ENCODE measurements at regions not wholly inside any gene's neighbourhood (a gene's known extent, or its start where the extent isn't known, plus 50 kb on each side); places are given as distances from the start of the nearest gene placed in this dataset.

DNA sequence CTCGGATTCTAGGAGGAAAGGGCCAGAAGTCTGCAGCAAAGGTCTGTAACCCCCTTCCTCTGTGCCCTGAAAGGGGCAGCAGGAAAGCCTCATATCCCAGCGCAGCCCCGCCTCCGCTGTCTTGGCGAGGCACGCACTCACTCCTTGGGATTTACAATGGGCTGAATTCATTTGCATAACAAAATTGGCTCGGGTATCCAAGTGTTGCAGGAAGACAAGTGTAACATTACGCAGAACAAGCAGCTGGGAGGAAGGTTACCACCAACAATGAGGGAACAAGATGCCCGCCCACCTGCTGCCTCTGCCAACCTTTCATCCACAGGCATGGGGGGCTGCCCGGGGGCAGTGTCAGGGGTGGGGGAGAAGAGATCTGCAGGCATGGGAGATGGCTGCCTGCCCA is 130.4 kb downstream of the MRM1 start:
- no peak for TF ChIP-seq POLR2A (IDR thresholded peaks at IDR 0.05; ENCODE audit: low read depth, low read length)
- TF ChIP-seq POLR2AphosphoS5 (IDR thresholded peaks at IDR 0.05; ENCODE audit: low read depth, low read length): no peak

Measured in GM12892 (cell line).